Keratinocyte (primary cell): ENCODE measurements at regions not wholly inside any gene's neighbourhood (a gene's known extent, or its start where the extent isn't known, plus 50 kb on each side); places are given as distances from the start of the nearest gene placed in this dataset.

ENCODE experiments used
- DNase-seq: peaks from one replicate; pipeline ENCODE4 v3.0.0-alpha.2; 2011; ENCODE audit warnings: low read depth, missing footprints, low spot score
- FAIRE-seq: peaks from 2 replicates; lab custom pipeline; 2011; peaks lifted over from hg19 to GRCh38; lab: Jason Lieb, UNC
- H2AFZ ChIP-seq: 2 replicates; pipeline ENCODE4 v1.6.0; 2012; ENCODE audit warnings: low read length, control low read depth, inconsistent platforms; ENCODE audit not compliant: control insufficient read depth
- H3K27ac ChIP-seq: 2 replicates; pipeline ENCODE4 v1.5.1; 2011; ENCODE audit warnings: low read length; ENCODE audit not compliant: control insufficient read depth, insufficient read depth
- H3K27me3 ChIP-seq: 3 replicates; pipeline ENCODE4 v1.6.0; 2011; ENCODE audit warnings: low read length; ENCODE audit not compliant: control insufficient read depth, insufficient read depth; ENCODE audit errors: extremely low read depth
- H3K36me3 ChIP-seq, 2 experiments: 2 replicates in 1 of 2; 3 replicates in 1 of 2; pipeline ENCODE4 v1.5.1; 2011; ENCODE audit warnings: low read length in 2 of 2, mild to moderate bottlenecking in 1 of 2; ENCODE audit not compliant: control insufficient read depth in 2 of 2, insufficient read depth in 2 of 2; ENCODE audit errors: extremely low read depth in 1 of 2
- H3K4me1 ChIP-seq: 3 replicates; pipeline ENCODE4 v1.5.1; 2011; ENCODE audit warnings: low read length; ENCODE audit not compliant: control insufficient read depth, insufficient read depth; ENCODE audit errors: extremely low read depth
- H3K4me2 ChIP-seq: 3 replicates; pipeline ENCODE4 v1.6.0; 2011; ENCODE audit warnings: low read depth, low read length; ENCODE audit not compliant: control insufficient read depth, insufficient read depth; ENCODE audit errors: extremely low read depth
- H3K4me3 ChIP-seq, 3 experiments: fragments of 200-600 bp in 1 of 3; sonication (generic) in 1 of 3; 2 replicates in 2 of 3; 3 replicates in 1 of 3; pipeline ENCODE4 v1.5.1; 2011 to 2016; ENCODE audit warnings: low read length in 3 of 3, mild to moderate bottlenecking in 3 of 3, control low read depth in 2 of 3, inconsistent platforms in 1 of 3, low read depth in 1 of 3, mixed read lengths in 1 of 3, mixed run types in 1 of 3, moderate library complexity in 1 of 3; ENCODE audit not compliant: control insufficient read depth in 2 of 3, insufficient read depth in 2 of 3; ENCODE audit errors: extremely low read depth in 1 of 3
- H3K79me2 ChIP-seq: 2 replicates; pipeline ENCODE4 v1.6.0; 2012; ENCODE audit warnings: low read length; ENCODE audit not compliant: control insufficient read depth, insufficient read depth
- H3K9ac ChIP-seq: 3 replicates; pipeline ENCODE4 v1.6.0; 2011; ENCODE audit warnings: low read length; ENCODE audit not compliant: control insufficient read depth, insufficient read depth; ENCODE audit errors: extremely low read depth
- H3K9me1 ChIP-seq: 3 replicates; pipeline ENCODE4 v1.6.0; 2011; ENCODE audit warnings: low read length; ENCODE audit not compliant: control insufficient read depth, insufficient read depth; ENCODE audit errors: extremely low read depth
- H3K9me3 ChIP-seq: 2 replicates; pipeline ENCODE4 v1.5.1; 2012; ENCODE audit warnings: low read depth, low read length; ENCODE audit not compliant: control insufficient read depth
- H4K20me1 ChIP-seq: 3 replicates; pipeline ENCODE4 v1.6.0; 2011; ENCODE audit warnings: low read length; ENCODE audit not compliant: control insufficient read depth, insufficient read depth; ENCODE audit errors: extremely low read depth
- CTCF ChIP-seq, 3 experiments: IDR thresholded peaks in 1 of 3; conservative IDR thresholded peaks in 1 of 3; optimal IDR thresholded peaks in 1 of 3; 2 replicates in 2 of 3; 3 replicates in 1 of 3; pipeline versions ENCODE3 to v1.5.1; 2011; ENCODE audit warnings: low read length in 3 of 3, mild to moderate bottlenecking in 3 of 3, moderate library complexity in 2 of 3, control low read depth in 1 of 3, inconsistent platforms in 1 of 3; ENCODE audit not compliant: insufficient read depth in 2 of 3; ENCODE audit errors: extremely low read depth in 1 of 3
- EZH2 ChIP-seq: IDR thresholded peaks from one replicate; pipeline ENCODE4 v1.6.1; 2012; ENCODE audit warnings: inconsistent platforms, mild to moderate bottlenecking, low read length, moderate library complexity
- dilution Hi-C: fragments of 300-500 bp; cut with MboI; formaldehyde crosslinking; loops from one replicate; pipeline ENCODE4 v1.7.0; 2020; ENCODE audit warnings: low sequenced_read_pairs; ENCODE audit not compliant: extremely low pct_ligation_motif_present

GRCh38 chr2:173752152-173752551 is 213.0 kb downstream of the SP3 start:
- Histone ChIP-seq H3K79me2 (no peaks in the 10 kb centered on the region), H3K9me3 (no peaks in the 10 kb centered on the region), H2AFZ (no peak overlapping the region), H4K20me1 (no peaks in the 10 kb centered on the region), H3K4me3 (no peak overlapping the region), H3K4me2 (no peak overlapping the region), H3K9ac (no peak overlapping the region), H3K4me1 (no peaks in the 10 kb centered on the region), H3K36me3 (no peaks in the 10 kb centered on the region), H3K9me1 (no peaks in the 10 kb centered on the region), H3K27ac (no peak overlapping the region), H3K27me3 (no peaks in the 10 kb centered on the region)
- TF ChIP-seq CTCF (optimal IDR thresholded peaks at IDR 0.05 in 1 of 3, IDR thresholded peaks at IDR 0.05 in 1 of 3, conservative IDR thresholded peaks at IDR 0.05 in 1 of 3; ENCODE audit: extremely low read depth in 1 of 3, insufficient read depth in 2 of 3, low read length in 3 of 3) (peak; percentile 40 to 61 (median 57)), EZH2 (no peak)
- DNase-seq: no peak
- no peak for FAIRE-seq
- dilution Hi-C loops: no loop called here

GRCh38 chr2:173753441-173753840 is 211.7 kb downstream of the SP3 start:
- Histone ChIP-seq H3K4me3 (no peak overlapping the region), H3K4me1 (no peaks in the 10 kb centered on the region), H3K36me3 (no peaks in the 10 kb centered on the region), H4K20me1 (no peaks in the 10 kb centered on the region), H3K79me2 (no peaks in the 10 kb centered on the region), H2AFZ (no peak overlapping the region), H3K27ac (no peak overlapping the region), H3K27me3 (no peaks in the 10 kb centered on the region), H3K9ac (no peak overlapping the region), H3K4me2 (no peak overlapping the region), H3K9me3 (no peaks in the 10 kb centered on the region), H3K9me1 (no peaks in the 10 kb centered on the region)
- DNase-seq (no peak), FAIRE-seq (no peak)
- TF ChIP-seq CTCF (optimal IDR thresholded peaks at IDR 0.05 in 1 of 3, IDR thresholded peaks at IDR 0.05 in 1 of 3, conservative IDR thresholded peaks at IDR 0.05 in 1 of 3; ENCODE audit: extremely low read depth in 1 of 3, insufficient read depth in 2 of 3, low read length in 3 of 3) (no peak), EZH2 (no peak)
- dilution Hi-C loops: no loop called here
